ENCODE measurements at regions not wholly inside any gene's neighbourhood (a gene's known extent, or its start where the extent isn't known, plus 50 kb on each side); places are given as distances from the start of the nearest gene placed in this dataset.
A peak's percentile ranks its signal among the peaks of the same experiment; 100 is the strongest.
"Not testable (repeated sequence)": the region's sequence is repeated elsewhere in the genome, so short reads cannot be mapped to it uniquely, and the experiment has no call there.

DNA sequence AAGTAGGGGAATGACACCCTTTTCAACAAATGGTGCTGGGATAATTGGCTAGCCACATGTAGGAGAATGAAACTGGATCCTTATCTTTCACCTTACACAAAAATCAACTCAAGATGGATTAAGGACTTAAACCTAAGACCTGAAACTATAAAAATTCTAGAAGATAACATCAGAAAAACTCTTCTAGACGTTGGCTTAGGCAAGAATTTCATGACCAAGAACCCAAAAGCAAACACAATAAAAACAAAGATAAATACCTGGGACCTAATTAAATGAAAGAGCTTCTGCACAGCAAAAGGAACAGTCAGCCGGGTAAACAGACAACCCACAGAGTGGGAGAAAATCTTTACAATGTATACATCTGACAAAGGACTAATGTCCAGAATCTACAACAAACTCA lies 345.5 kb downstream of the GPD2 start:
- DNase-seq, result not testable (repeated sequence)

DNA sequence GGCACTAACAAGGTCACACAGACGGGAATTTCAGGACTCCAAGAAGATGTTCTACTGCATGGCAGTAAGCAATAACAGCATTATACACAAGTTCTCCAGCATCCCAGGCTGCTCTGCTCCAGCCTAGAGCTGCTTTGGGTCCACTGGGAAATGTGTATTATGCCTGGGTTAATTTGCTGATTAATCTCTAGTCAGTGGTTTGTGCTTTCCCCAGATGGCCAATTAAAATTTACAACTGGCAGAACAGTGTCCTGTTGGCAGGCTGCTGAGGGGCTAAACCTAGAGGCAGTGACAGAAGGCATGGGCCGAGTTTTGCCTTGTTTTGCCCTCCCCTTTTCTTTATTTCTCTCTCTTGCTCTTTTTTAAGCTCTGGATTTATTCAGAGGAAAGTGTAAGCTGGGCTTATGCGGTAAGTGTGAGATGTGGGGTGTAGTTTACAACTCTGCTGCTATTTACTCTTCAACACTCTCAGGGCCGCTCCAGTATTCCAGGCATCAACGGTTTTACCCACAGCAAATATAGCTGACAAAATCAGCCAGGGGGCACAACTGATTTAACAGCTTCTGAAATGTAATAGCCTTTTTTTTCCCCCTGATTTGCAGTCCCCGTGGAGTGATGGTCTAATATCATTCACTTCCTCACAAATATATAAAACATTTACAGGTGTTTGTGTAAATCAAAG lies 348.0 kb downstream of the GPD2 start:
- peak; percentile 6 to 58 for DNase-seq

DNA sequence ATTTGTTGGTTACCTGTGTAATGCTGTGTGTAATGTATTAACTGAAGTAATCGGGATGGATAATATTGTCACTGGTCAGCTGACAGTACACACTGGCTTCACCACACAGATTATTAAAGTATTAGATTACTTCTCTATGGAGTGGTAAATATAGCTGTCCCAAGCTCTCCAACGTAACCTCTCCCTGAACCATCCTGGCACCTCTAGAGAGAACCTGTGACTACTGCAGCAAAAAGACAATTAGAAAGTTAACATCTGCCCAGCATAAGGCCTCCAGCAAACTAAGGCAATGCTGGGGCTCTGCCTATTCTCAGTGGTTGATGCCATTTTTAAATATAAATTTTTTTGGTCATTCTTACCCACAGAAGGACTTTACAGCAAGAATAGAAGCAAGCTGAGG lies 351.3 kb downstream of the GPD2 start:
- no peak for DNase-seq

DNA sequence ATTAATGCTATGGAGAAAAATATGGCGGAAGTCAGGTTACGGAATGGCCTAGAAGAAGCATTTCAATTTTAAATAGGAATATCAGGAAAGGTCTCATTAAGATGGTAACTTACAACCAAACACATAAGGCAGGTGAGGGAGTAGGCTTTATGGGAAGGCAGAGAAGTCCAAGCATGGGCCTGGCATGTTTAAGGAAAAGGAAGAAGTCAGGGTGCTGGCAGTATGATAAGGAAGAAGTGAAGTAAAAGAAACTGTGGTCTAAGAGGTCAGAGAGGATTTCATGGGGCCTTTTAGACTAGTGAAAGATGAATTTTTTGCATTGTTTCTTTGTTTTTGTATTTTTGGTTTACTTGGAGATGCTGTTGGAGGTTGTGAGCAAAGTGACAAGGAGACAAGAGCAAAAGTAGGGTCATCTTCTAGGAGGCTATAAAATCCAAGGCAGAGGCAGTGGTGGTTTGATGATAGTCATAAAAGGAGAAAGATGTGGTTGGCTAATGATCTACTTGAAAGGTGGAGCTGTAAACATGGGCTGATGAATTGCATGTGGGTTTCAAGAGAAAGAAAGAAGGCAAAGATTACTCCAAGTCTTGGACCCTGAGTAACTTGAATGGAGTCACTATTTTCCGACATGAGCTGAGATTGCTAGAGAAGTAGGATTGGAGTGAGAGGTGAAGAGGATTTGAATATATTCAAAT lies 354.3 kb downstream of the GPD2 start:
- no peak for DNase-seq

DNA sequence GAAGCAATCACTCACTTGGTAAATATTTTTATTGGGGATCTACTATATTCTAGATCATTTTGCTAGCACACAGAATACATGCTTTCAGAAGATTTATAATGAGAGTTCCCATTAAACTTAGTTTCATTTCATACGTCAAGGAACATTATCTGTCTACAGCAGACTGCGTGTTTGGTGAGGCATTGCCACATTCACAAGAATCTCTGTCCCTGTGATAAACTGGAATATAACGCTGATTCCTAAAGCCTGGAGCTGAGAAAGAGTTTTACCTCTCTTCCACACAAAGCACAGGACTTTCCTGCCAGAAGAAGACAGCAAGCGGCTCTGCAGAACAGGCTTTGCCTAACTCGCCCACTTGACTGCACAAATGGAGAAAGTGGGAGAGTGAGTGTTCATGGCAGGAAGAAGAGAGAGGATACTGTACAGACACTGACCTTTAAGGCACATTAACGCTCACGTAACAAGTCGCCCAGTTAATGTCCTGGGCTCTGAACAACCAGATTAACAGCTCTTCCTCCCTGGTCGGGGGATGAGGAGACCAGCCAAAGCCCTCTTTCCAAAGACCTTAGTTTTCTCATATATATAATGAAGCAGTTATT lies 356.2 kb downstream of the GPD2 start:
- DNase-seq, result no peak

DNA sequence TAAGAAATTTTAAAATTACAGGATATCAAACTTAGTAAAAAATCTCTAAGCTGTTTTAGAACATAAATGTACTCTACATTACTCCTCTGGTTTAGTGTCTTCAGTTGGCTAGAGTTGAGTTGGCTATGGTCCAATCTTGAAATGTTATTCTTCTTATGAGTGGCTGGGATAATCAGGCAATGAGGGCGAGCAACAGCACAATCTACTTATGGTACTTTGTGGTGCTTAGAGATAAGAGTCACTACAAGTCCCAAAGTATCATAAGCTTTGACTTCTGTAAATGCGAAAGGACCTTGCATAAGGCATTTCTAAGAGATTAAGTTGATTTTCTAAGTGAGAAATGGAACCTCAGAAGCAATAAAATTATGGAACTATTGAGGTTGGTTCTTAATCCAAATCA lies 361.7 kb downstream of the GPD2 start:
- DNase-seq, result no peak

DNA sequence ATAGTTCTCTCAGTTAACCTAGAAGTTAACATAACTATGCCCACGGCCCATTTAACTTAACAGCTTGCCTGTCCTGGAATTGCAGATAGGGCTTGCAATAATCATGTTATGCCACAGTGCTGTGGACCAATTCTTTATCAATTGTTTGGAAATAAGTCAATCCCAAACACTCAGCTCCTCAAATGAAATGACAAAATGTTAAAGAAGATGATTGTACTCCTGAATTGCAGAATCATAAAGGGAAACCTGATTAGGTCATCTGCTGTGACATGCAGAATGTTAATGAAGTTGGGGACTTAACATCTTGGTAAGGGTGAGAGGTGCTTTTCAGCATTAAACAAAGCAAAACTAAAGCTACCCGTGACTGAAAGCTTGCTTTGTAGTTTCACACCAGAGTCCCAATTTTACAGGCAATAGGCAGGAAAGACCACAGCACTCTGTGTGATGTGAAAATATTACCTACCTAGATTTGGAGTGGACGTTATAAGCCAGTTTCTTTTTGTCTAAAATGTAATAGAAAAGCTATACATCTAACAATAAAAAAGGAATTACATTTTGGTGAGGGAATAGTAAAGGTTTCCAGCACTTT lies 364.0 kb downstream of the GPD2 start:
- no peak for DNase-seq

DNA sequence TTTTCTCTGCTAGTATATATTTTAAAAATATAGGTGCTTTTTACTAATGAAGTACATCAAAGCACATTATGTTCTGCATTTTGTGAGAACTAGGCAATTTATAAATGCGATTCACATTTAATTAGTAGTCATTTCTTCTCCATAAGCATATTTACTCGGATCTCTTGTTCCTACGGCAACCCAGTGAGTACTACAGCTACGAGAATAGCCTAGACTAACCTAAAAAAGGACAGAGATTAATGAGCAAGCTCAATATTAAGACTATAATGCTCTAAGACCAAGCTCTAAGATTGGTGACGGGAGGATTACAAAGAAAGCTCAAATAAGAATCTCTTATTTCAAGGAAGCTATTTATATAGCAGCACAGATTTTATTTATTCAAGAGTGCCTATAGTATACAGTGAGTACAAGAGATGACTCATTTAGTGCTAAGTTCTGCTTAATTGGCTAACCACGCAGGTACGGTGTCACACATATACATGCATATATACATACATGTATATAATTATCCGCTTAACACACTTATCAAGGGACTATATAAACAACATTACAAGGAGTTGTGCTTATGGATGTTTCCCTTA lies 364.7 kb downstream of the GPD2 start:
- DNase-seq, result no peak

DNA sequence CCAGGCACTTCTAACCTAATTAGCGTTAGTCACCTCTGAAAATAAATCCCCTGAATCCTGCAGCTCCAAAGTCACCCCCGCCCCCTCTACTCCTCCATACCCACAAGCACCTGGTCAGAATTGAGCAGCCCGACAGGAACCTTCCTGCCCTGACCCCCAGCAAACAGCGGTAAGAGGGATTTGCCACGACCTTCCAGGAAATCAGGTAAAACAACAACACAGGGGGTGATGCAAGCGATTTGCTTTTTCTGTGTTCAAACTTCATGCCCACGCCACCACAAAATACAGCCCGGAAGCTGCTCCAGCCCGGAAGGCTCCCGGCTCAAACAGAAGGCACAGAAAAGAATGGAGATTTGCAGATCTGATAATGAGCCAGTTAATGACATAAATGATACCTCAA lies 367.1 kb downstream of the GPD2 start:
- no peak for DNase-seq

DNA sequence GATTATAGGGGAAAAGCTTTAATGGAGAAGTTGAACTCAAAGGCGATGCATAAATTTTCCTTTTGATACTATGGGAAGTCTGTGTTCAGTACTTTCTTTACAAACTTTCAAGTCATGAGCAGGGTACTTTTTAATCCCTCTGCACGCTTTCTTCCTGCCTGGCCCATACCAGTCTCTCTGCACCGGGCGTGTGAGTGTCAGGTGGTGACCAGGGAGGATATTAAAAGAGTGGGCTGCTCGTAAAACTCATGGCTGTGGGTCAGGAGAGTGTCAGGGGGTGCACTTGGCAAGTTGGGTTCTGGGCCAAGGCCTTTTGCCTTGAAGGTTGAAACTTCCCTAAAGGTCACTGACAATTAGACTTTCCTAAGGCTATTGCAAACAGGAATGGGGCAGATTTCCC lies 367.8 kb downstream of the GPD2 start:
- no peak for DNase-seq

DNA sequence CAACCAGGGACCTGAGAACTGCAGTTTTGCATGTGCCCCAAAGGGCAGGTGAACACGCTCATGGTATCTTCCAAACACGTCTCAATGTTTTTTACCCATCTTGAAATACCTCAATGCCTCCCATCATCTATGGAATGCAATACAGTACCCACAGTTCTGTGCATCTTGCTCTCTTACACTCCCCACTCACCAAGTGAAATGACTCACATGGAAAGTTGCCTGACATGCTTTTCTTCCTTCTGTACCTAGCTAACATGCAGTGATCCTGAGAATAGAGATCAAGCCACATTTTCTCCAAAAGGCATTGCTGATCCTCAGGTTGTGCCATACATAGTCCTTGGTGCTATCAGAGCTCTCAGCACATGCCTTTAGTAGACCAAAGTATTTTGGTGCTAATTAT lies 373.9 kb downstream of the GPD2 start:
- no peak for DNase-seq

DNA sequence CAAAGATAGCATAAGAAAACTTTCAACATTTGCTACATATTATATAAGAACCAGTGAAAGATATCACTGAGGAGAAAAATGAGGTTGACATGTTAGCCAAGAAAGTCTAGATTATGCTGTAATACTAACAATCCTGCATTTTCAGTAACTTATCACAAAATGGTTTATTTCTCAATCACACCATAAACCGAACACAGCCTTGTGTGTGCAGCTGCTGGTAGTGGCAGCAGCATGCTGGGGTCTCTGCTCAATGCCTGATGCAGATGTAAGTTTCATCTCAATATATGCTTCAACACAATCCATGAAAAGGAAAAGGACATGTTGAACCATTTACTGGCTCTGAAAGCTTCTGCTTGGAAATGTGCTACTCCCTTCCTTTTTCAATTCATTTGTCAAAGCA lies 376.3 kb downstream of the GPD2 start:
- no peak for DNase-seq

DNA sequence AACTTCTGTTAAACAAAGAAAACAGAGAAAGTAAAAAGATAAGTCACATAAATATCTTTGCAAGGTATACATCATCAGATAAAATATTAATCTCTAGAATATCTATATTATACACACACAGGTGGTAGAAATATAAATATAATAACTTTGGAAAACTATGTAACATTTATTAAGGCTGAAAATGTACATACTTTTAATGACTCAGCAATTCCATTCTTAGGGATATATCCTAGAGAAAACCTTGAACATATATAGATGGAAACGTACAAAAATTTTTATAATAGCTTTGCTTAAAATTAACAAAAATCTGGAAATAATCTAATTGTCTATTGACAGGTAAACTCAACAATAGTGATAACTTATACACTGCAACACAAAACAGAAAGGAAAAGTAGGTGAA lies 381.3 kb downstream of the GPD2 start:
- no peak for DNase-seq

DNA sequence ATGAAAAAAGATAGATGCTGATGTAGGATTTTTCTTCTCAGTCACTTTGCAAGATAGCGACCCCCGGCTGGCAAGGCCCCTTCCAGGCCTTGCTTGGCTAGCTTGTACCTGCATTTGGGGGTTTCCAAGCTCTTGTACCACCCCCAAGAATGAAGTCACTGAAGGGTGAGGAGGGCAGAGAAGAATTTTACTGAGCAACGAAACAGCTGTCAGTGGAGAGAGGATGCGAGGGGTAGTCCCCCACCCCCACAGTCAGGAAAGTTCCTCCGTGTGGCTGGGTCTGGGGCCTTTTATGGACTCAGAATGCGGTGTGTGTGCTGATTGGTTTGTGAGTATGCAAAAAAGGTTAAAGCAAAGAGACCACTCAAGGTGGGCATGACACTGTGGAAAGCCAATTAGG lies 382.0 kb downstream of the GPD2 start:
- DNase-seq, result no peak

DNA sequence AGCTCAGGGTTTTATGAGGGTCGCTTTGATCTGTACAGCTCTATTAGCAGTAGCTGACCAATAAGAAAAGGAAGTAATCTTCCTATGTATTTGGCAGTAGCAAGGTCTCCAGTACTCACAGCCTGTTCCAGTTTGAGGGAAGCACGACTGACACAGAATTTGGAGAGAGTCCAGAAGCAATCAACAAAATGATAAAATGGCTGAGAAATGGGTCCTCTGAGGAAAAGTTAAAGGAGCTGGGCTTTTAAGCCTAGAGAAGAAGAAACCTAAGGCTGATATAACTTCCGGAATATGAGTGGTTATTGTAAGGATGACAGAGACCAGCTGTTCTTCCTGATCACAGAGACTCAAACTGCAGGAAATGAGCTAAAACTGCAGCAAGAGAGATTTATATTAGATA lies 382.8 kb downstream of the GPD2 start:
- DNase-seq, result no peak

DNA sequence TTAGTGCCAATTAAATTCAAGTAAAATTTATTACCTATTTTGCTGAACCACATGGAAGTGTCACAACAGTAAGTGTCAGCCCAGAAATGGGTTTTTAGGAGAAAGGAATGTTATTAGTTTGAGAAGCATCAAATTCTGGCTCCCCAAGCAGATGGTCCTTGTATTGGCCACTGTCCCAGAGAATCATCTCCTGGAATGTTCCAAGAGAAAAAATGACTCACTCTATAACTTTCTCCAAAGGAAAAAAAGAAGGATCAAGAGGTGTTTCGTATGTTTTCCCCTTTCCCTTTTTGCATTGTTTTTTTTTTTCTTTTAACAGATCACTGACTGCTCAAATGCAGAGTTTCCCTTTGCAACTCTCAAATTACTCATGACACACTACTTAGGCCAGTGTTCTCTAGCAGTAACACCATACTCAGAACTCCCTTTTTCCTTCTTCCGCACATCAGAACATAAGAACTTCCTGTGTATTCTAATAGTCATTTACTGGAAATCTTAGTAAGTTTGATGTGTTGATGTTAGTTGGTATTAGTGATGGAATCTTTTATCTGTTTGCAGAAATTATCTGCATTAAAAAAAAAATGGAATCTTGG lies 390.3 kb downstream of the GPD2 start:
- DNase-seq, result no peak

DNA sequence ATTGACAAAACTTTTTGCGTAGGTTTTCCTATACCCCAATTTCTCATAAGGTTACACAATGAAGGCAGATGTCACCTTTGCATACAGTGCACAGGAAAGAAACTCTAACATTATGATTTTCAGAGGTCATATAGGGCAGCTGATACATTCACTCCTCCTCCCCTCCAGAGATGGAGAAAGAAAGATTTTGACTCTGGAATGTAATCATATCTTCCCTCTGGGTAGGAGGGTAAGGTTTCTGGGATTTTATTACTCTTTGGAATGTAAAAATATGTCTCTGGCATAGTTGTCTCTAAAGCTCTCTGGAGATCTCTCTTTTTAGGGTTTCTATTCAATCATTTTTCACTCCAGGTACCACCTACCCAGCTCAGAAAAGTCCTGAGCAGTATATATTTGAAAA lies 398.3 kb downstream of the GPD2 start:
- DNase-seq, result no peak

DNA sequence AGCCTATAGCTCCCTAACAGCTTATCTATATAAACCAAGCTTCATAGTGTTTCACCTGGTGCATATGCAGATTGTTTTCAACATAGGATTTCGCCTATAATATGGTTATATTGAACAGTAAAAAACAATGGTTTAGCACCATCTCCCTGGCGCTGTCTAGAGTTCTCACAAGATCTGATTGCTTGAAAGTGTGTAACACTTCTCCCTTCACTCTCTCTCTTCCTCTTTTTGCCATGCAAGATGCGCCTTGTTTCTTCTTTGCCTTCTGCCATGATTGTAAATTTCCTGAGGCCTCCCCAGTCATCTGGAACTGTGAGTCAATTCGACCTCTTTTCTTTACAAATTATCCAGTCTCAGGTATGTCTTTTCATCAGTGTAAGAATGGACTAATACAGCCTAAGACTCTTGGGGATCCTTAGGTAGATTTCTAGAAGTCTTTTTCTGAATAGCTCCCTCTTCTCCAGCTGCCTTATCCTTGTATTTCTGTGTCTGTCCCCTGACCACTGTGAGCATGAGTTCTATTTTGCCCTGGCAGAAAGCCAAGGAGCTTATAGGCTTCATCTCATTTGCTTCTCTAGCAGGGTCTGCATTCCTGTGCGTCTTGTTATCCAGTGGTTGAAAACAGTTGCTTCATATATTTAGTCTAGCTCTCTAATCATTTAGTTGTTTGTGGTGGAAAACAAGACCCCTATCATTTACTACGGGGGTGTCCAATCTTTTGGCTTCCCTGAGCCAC lies 401.6 kb downstream of the GPD2 start:
- DNase-seq, result no peak

DNA sequence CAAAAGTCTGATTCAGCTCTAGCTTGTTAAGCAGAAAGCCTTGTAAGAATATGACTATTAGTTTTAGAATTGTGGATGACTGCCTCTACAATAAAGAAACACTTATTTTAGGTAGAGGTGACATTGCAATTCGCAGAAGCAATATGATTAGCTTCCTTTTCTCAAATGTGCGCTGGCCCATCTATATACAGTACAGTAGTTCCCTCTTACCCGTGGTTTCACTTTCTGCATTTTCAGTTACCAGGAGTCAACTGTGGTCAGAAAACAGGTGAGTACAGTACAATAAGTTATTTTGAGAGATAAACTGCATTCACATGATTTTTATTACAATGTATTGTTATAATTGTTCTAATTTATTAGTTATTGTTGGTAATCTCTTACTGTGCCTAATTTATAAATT lies 405.1 kb downstream of the GPD2 start:
- no peak for DNase-seq

DNA sequence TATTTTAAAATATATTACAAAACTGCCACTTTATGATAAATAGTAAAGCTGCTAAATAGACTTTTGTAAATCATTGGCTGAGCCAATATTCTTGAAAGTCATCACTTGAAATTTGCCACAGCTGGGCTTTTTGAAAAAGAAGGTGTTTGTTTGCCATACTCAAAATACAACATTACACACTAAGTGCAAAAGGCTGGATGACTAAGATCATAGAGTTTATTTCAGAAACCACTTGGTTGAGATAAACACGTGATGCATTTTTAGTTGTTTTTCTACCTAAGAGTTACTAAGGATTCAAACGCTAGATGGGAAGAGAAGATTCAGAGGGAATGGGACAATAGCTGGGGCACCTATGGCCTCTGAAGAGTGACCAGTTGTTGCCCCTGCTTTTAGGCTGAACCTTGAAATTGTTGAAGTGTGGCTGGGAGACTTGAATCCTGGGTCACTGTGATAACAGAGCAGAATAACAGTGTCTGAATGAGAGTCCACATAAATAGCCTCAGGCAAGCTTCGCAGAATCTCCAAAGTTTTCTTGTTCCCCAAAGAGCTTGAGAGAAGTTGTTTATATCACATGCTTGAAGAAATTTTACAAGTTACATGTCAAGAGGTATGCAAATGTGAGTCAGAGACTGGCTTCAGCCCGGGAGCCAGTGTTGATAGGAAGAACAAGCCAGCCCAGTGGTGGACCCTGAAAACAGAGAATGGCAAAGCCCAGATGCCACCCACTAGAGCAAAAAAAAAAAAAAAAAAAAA lies 409.8 kb downstream of the GPD2 start:
- no peak for DNase-seq

DNA sequence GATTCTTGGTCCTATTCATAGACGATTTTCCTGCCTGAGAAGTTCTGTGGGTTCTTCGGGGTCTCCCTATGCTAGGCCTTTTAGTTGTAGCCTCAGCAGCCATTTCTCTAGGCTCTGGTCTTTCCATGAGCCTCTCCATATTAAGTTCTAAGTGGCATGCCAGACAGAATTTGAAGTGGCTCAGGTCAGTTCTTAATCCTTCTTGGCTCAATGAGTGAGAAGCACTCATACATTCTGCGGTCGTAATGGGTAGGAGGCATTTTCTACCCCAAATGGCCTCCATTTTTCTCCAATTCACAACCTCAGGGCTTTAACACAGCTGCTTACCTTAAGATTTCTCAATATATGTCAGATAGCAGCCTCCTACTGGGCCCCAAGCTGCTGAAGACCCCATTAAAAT lies 405.3 kb upstream of the GALNT5 start:
- no peak for DNase-seq

DNA sequence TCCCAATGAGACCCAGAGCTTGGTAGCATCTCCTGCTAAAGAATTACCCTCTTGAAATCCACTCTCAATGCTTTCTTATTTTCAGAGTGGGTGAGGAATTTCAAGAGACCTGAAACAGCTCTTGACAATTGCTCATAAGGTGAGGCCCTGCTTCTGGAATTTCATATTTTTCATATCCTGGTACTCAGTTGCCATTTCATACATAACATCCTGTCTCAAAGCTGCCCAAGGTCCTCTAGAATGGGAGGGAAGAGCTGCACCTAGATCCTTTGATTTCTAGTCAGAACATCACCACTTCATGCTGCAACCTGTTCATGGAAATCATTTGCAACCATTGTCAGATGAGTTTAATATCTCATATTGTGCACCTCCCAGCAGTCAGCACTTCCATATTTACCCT lies 404.8 kb upstream of the GALNT5 start:
- no peak for DNase-seq

Data from NCI-H1930 (cell line).